Central memory CD4-positive, alpha-beta T cell (primary cell): ENCODE measurements at regions not wholly inside any gene's neighbourhood (a gene's known extent, or its start where the extent isn't known, plus 50 kb on each side); places are given as distances from the start of the nearest gene placed in this dataset.
"Not testable (repeated sequence)": the region's sequence is repeated elsewhere in the genome, so short reads cannot be mapped to it uniquely, and the experiment has no call there.

ENCODE experiments used
- DNase-seq: peaks from one replicate; pipeline ENCODE4 v3.0.0; 2022

DNA sequence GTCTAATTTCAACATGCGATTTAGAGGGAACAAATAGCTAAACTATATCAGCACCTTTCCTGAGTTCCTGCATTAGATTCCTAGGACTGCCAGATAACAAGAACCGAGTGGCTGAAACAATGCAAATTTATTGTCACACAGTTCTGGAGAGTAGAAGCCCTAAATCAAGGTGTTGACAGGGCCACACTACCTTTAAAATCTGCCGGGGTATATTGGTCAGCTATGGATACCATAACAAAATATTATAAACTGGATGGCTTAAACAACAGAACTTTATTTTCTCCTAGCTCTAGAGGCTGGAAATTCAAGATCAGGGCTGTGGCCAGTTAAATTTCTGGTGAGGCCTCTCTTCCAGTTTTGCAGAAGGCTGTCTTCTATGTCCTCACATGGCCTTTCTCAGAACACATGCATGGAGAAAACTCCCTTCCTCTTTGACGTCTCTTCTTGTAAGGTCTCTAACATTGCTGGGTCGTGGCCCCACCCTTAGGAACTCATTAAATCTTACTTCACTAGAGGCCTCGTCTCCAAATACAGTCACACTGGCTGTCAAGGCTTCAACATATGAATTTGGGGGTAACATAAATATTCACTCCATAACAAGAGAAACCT lies 144.3 kb downstream of the FCRL5 start:
- DNase-seq = no peak

DNA sequence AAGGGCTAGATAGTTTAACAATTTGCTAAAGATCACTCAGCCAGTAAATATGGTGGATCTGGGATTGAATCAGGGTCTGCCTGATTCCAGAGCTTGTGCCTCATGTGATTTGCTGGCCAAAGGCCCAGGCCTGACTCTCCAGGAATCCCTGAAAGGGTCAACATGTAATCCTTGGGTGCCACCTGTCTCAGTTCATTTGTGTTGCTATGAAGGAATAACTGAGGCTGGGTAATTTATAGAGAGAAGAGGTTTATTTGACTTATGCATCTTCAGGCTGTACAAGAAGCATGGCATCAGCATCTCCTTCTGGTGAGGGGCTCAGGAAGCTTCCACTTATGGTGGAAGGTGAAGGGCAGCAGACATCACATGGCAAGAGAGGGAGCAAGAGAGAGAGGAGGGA lies 144.9 kb downstream of the FCRL5 start:
- no peak for DNase-seq

DNA sequence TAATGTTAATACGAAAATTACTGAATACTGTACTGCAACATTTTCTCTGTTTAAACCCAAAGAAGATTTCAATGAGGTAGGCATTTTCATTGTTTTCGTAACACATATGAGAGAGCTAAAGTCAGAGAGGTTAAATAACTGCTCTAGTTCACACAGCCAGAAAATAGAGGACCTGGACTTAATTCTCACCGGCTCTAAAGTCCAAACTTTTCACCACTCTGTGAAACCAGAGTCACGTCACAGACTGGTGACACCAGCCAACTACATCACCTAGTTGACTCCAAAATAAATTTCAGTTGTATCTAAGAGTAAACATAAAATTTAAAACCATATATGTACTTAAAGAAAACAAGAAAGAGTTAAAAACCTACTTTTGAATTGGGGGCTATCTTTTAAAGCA lies 146.7 kb downstream of the FCRL5 start:
- no peak for DNase-seq

DNA sequence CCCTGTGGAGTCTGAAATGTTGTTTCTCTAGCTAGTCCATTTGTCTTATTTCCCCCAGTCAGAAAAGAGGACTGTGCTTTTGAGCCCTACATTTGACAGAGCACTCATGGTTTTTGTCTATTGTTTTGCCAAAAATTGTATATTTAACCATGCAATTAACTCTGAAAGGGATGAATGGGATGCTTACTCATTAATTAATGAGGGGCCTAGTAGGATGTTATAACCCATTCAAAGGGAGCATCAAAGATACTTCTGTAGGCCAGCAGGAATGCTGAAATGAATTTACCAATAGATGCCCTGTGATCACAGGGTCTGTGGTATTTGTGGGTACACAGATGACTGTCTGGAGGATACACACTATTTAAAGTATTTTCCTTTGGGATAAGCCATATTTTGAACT lies 147.7 kb downstream of the FCRL5 start:
- DNase-seq = no peak

DNA sequence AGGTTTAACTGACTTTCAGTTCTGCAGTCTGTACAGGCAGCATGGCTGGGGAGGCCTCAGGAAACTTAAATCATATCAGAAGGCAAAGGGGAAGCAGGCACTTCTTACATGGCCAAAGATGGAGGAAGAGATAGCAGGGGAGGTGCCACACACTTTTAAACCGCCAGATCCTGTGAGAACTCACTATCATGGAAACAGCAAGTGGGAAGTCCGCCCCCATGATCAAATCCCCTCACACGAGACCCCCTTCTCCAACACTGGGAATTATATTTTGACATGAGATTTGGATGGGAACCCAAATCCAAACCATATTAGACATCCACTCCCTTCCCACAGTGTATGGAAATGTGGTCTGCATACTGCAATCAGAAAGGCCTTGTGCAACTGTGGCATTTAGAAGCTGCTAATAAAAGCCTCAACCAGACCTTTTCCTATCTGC lies 148.2 kb downstream of the FCRL5 start:
- no peak for DNase-seq

DNA sequence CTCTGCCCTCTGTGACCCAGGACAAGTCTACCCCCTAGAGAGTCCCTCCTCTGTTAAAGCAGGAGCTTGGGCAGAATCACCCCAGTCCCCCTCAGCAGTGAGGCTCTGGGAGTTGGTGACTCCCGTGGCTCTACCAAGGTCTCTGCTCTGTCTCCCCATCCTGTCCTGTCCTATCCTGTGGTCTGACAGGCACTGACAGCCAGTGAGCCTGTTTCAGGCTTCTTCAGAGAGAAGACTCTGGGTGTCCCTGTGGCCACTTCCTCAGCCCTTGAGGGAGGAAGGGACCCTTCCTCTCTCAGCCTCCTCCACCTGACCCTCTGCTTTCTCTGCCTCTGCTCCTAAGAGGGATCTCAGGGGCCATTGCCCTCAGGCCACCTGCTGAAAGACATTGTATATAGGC lies 148.7 kb downstream of the FCRL5 start:
- DNase-seq = no peak

DNA sequence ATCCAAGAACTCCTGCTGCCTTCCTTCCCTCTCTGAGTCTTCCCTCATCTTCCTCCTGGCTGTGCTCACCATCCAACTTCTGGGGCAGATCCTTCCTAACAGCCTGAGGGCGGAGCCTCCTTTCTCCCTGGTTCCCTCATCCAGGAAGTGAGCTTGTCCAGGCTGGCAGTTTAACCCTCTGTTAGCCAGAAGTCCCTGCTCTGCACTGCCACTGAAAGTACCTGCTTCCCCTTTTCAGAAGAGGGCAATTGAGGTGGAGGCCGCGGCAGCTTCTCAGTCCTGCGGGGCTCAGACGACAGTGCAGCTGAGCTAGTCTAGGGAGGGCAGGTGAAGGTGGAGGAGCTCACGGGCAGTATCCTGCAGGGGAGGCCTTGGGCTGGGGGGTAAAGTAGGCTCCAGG lies 149.1 kb downstream of the FCRL5 start:
- DNase-seq = no peak

DNA sequence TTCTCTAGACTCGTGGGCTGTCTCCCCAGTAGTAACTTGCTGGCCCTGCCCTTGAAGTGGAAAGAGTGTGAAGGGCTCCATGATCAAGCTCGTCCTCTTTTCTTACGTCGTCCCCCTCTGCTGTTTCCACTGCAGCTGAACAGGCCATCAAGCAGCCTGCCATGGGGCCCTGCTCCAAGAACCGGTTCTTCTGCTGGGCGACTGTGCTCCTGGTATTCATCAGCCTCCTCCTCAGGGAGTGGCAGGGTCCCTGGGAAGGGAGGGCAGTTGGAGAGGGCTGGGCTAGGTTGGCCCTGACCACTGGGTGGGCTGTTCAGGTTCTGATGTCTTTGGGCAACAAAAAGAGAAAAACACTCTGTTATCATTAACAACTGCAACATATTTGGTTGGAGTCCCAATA lies 151.5 kb downstream of the FCRL5 start:
- no peak for DNase-seq

DNA sequence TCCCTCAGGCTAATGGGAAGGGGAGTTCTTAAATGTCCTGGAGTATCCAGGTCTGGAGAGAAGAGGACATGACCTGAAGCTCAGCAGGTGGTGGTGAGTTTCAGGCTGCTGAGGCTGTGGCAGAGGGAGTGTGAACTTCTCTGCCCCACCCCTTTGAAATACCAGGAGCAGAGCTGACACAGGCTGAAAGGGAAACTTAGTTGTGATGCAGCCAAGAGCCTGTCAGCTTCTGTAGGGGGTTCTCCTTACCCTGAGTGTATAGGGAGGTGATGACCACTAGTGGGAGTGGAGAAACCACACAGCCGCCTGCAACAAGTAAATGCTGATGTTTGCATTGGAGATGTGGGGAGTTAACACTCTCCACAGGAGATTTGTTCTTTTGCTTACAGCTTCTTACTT lies 152.3 kb downstream of the FCRL5 start:
- no peak for DNase-seq

DNA sequence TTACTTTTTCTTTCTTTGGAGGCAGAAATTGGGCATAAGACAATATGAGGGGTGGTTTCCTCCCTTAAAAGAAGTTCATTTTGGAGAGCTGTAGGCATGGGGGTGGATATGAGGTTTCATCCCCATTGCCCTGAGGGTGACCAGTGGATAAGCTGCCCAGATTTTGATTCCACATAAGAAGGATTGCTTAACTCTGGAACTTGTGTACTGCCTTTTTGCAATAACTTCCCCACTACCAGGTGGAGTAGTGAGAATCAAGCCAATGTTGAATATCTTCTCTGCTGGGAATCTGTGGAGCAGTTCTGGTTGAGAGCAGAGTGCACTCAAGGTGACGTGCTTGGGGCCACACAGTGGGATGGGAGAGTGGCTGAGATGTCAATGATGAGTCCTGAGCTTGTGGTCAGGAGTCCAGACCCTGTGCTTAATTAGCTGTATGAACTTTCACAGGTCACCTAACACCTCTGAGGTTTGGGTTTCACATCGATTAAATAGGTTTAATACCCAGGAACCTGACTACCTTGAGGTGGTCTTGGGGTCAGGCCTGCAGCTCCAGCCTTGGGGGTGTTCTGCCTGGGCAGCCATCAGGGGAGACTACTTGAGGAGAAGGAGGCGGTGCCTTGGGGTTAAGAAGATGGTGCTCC lies 152.9 kb downstream of the FCRL5 start:
- DNase-seq = no peak

DNA sequence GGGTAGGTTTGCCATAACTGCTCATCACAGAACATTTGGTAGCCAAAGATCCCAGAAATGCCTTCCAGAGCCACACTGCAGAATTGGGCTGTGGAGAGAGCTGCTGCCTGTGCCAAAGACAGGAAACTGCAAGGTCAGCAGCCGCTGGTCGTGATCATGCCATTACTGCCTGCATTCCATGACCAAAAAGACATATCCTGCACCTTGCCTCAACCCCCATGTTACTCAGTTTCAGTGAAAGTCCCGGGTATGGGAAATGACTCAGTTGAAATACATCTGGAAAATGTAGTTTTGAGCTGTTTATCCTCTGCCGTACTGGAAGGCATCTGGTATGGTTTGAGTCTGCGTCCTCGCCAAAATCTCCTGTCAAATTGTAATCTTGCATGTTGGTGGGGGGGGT lies 161.7 kb downstream of the FCRL5 start:
- DNase-seq = no peak

DNA sequence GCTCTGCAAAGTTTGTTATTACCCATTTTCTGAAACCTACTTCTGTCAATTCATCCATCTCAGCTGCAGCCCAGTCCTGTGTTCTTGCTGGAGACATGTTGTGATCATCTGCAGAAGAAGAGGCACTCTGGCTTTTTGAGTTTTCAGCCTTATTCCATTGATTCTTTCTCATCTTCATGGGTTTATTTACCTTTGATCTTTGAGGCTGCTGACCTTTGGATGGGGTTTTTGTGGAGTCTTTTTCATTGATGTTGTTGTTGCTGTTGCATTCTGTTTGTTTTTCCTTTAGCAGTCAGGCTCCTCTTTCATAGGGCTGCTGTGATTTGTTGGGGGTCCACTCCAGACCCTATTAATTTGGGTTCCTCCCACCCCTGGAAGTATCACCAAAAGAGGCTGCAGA lies 164.3 kb downstream of the FCRL5 start:
- DNase-seq = no peak

DNA sequence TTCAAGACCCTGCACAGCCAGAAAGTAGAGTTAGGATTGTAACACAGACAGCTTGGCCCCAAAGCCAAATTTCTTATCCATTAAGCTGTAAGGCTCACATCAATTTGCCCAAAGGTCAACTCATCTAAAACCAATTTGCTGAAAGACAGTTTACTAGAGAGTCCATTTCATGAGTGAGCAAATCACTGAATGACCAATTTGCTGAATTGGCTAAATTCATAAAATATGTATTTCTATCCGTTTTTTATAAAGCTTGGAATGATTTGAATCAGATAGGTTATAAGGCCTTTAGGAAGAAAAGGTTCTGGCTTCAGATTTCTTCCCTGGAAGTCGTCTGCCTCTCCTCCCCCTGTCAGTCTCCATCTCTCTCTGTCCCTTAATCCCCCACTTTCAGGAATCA lies 168.1 kb downstream of the FCRL5 start:
- no peak for DNase-seq

DNA sequence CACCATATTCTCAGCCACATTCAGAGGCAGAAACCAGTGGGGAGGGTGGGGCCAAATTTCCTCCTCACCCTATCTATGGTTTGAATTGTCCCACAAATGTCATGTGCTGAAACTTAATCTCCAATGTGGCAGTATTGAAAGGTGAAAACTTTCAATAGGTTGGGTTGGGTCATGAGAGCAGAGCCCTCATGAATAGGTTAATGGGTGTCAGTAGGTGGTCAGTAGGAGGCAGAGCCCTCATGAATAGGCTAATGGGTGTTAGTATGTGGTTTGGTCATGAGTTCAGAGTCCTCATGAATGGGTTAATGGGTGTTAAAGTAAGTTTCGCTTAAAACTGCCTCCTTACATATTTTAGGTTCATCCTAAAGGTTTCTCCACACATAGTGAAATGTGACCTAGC lies 170.0 kb downstream of the FCRL5 start:
- DNase-seq = no peak

DNA sequence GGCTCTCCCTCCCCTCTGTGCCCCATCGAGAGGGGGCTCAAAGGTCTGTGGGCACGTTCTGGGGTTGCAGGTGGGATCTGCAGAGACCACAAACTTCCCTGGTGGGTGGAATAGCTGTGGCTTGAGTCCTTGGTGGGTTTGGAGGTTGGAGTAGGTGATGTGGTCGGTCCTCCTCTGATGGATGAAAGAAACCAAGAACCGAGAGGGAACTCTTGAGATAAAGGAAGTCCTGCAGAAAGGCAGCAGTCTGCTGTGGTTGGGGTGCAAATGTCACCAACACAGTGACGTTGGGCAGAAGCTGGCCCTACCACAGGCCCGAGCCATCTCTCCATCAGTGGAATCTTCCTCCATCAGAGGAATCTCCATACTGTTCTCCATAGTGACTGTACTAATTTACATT lies 171.8 kb downstream of the FCRL5 start:
- no peak for DNase-seq

DNA sequence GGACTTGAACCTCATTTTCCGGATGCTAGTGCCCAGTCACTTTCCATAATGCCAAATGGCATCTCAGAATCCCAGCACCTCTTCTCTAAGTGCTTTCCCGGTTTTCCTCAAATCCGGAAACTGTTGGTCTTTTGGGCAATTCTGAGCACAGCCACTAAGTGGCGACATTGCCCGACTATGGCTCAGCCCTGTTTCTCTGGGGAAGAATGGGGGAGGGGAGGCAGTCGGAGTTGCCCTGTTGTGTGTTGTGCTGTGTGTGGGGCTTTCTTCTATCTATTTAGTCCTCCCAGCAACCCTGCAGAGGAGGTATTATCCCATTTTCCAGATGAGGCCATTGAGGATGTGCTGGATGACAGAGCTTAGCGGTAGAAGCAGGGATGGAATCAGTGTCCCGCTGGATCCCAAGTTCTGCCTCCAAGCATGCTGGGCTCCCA lies 175.0 kb downstream of the FCRL5 start:
- DNase-seq = not testable (repeated sequence)

DNA sequence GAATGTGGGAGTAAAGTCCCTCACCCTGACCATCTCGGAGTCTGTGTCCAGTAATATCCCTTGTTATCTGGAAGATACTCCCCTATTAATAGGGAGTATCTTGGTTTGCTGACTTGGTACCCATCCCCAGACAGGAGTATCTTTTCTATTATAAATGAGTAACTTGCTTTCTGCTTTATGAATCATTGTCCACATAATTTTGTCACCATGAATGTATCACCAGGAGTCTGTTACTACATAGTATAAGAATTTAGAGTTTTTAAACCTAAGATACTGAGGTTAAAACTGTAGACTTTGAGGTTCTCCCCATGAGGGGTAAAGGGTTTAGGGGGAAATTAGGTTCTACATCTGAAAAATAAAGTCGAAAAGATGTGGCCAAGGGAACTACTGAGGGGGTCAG lies 175.6 kb downstream of the FCRL5 start:
- no peak for DNase-seq

DNA sequence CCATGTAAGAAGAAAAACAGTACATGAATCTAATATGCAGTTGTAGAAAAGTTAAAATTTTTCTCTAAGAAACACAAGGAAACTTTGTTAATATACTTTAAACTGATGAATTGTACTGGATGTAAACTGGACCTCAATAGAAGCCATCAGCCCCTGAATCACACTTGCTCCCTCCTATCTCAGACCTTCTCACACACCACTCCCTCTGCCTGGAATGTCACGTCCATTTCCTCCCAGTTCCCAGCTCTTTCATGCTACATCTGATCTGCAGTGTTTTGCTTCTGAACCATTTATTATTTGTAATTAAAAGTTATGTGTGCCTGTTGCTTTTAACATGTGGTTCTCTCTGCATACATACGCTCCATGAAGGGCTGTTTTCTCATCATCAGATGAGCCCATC lies 180.0 kb downstream of the FCRL5 start:
- DNase-seq = not testable (repeated sequence)

DNA sequence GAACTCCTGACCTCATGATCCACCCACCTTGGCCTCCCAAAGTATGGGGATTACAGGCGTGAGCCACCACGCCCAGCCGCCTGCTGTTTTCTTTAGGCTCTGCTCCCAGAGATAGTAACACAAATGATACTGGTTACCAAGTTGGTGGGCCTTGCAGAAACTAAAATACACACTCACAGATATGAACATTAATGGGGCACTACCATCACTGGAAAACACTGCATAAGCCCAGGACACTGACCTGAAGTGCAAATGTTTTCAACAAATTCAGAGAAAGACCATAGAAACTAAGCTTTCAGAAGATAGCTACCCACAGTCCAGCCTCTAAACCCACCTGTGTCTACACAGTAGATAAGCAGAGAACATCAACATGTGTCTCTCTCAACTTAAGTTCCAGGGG lies 180.5 kb downstream of the FCRL5 start:
- DNase-seq = no peak

DNA sequence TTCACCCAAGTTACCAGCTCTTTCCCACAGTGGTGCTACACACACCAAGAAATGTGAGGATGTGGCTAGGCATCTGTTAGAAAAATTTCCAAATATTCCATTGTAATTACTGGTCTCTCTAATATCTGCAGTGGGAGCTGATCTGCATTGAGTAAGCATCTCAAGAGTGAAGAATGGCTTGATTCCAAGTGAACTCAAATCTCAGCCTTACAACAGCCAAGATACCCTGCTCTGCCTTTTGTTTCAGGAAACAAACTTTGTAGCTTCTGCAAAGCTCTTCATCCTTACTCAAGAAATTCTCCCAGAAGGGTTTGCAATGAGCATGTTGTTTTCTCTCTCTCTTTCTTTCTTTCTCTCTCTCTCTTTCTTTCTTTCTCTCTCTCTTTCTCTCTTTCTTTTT lies 181.1 kb downstream of the FCRL5 start:
- no peak for DNase-seq

DNA sequence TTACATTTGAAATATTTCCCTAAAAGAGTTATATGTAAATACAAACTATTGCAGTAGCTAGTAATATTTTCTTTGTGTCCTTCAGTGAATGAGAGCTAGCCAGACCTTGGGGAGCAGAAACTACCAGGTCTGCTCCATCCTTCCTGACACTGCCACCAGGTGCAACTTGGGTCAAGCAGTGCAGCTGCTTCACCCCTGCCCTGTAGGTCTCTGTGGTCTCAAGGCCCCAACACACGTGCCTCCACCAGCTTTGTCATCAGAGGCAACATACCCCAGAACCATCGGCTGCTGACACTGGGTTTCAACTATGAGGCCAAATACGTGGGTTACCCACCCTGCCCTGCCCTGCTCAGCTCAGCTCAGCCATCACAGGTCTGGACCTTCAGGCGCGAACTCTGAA lies 181.6 kb downstream of the FCRL5 start:
- DNase-seq = no peak

DNA sequence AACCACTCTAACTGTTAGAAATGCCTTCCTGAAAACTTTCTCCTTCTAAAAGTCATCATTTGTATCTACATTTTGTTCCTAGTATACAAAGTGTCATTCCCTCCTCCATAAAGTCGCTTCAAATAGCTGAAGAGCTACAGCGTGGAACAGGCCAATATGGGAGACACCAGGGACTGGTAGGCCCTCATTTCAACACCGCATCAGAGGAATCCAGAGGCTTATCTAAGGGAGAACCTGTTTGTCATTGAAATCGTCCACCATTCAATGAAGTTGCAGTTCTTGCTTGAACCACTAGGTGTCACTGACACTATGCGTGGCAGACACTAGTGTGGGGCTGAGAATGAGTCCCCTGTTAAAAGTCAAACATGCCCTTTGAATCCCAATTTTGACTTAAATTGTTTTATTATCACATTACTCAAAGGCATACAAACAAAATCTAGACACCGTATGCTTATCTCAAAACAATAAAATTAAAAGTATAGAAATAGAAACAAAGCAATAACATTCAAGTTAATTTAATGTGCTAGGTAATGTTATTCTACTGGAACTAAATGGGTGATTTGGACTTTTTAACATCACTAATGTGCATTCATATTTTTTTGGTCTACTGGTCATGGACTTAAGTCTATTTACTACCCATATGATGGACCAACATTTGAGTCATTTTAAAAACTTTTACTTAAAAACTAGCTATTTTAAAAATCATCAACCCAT lies 182.3 kb downstream of the FCRL5 start:
- DNase-seq = peak; percentile 9

DNA sequence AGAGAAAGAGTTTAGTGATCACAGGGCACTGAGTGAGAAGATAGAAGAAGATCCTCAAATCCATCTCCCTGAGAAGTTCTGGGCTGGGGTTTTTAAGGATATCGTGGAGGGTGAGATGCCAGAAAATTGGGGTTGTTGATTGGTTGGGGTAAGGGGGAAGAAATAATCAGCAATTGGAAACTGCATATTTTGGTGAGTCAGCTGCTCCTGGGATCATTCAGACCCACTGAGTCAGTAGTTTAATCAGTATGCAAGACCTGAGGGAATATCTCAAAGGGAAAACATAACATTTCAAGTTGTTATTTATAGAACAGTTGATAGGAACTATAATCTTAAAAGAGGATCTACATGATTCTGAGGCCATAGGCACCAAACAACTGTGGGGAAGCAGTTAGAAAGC lies 183.4 kb downstream of the FCRL5 start:
- not testable (repeated sequence) for DNase-seq

DNA sequence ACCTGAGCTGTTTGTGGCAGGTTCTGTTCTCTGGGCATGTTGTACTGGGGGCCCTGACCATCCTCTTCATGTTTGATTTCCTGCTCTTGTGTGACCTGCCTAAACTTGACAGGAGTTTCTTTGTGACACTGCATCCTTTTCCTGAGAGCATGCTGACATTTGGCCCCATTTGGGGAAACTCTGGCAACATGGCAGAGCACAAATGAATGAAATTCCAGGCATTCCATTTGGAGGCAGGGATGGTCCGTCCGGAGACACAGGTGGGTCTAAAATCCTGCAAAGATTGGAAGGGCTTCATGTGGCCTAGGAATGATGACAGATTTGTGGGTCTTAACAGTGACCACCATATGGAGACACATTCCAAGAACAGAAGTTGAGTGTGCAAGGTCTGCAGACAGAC lies 184.0 kb downstream of the FCRL5 start:
- no peak for DNase-seq
